Duodenal mucosa (tissue), 2 donors: ENCODE measurements at regions not wholly inside any gene's neighbourhood (a gene's known extent, or its start where the extent isn't known, plus 50 kb on each side); places are given as distances from the start of the nearest gene placed in this dataset.
"Not testable (repeated sequence)": the region's sequence is repeated elsewhere in the genome, so short reads cannot be mapped to it uniquely, and the experiment has no call there.

Source experiments
- H3K27ac ChIP-seq: one replicate; pipeline ENCODE4 v1.7.0; 2013; ENCODE audit warnings: low read depth, low read length
- H3K27me3 ChIP-seq, 2 donors: one replicate each; pipeline ENCODE4 v1.7.0; 2013; ENCODE audit warnings: low read length in 2 of 2, control low read depth in 1 of 2; ENCODE audit not compliant: insufficient read depth in 2 of 2, control insufficient read depth in 1 of 2
- H3K36me3 ChIP-seq, 2 donors: one replicate each; pipeline ENCODE4 v1.7.0; 2013; ENCODE audit warnings: low read length in 2 of 2, control low read depth in 1 of 2; ENCODE audit not compliant: insufficient read depth in 2 of 2, control insufficient read depth in 1 of 2
- H3K4me1 ChIP-seq, 2 donors: one replicate each; pipeline ENCODE4 v1.7.0; 2013; ENCODE audit warnings: low read length in 2 of 2, control low read depth in 1 of 2; ENCODE audit not compliant: insufficient read depth in 2 of 2, control insufficient read depth in 1 of 2
- H3K4me3 ChIP-seq, 2 donors: one replicate each; pipeline ENCODE4 v1.7.0; 2013; ENCODE audit warnings: low read length in 2 of 2, low read depth in 1 of 2
- H3K9ac ChIP-seq, 2 donors: one replicate each; pipeline ENCODE4 v1.7.0; 2013; ENCODE audit warnings: low read length in 2 of 2, low read depth in 1 of 2
- H3K9me3 ChIP-seq, 2 donors: one replicate each; pipeline ENCODE4 v1.7.0; 2013; ENCODE audit warnings: low read length in 2 of 2, control low read depth in 1 of 2; ENCODE audit not compliant: control insufficient read depth in 1 of 2

GRCh38 chr2:58401936-58402335, 160.8 kb upstream of the FANCL start:
- H3K36me3 ChIP-seq: no peaks in the 10 kb centered on the region
- no peaks in the 10 kb centered on the region for H3K4me1 ChIP-seq
- no peak overlapping the region for H3K9ac ChIP-seq
- H3K4me3 ChIP-seq: no peak overlapping the region
- H3K27me3 ChIP-seq: no peaks in the 10 kb centered on the region
- no peak overlapping the region for H3K27ac ChIP-seq
- no peaks in the 10 kb centered on the region for H3K9me3 ChIP-seq

- Histone ChIP-seq H3K9ac (no peak overlapping the region), H3K9me3 (no peaks in the 10 kb centered on the region), H3K4me1 (no peaks in the 10 kb centered on the region), H3K4me3 (no peak overlapping the region), H3K27ac (no peak overlapping the region), H3K27me3 (no peaks in the 10 kb centered on the region), H3K36me3 (no peaks in the 10 kb centered on the region)
These were observed 157.3 kb upstream of the FANCL start for GRCh38 chr2:58398406-58398805.

DNA sequence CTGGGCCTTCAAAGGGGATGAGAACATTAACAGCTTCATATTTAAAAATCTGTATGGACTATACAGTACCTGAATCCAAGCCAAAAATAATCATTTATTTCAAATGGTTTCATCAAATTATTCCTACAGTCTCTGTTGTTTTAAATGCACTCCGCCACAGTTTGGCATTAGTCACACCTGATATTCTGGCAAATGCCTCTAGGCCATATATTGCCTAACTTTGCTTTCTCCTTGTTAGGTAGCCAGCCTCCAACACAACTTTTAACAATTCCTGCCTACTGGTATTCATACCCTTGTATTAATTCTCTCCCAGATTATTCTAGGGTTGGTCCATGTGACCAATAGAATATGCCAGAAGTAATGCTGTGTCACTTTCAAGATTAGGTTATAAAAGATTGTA, 146.6 kb upstream of the FANCL start:
- Histone ChIP-seq H3K9ac (no peak overlapping the region), H3K4me3 (no peak overlapping the region), H3K27ac (no peak overlapping the region), H3K36me3 (no peaks in the 10 kb centered on the region), H3K4me1 (no peaks in the 10 kb centered on the region), H3K27me3 (no peaks in the 10 kb centered on the region), H3K9me3 (no peaks in the 10 kb centered on the region)

- H3K9me3 ChIP-seq, H3K4me1 ChIP-seq, H3K27ac ChIP-seq, H3K36me3 ChIP-seq, H3K9ac ChIP-seq, H3K27me3 ChIP-seq, H3K4me3 ChIP-seq: not testable (repeated sequence)
These were observed 145.8 kb upstream of the FANCL start for GRCh38 chr2:58386904-58387303.

GRCh38 chr2:58378152-58378551, 137.0 kb upstream of the FANCL start:
- H3K4me3 ChIP-seq: no peak overlapping the region
- no peak overlapping the region for H3K9ac ChIP-seq
- H3K27ac ChIP-seq: no peak overlapping the region
- H3K4me1 ChIP-seq: no peaks in the 10 kb centered on the region
- H3K36me3 ChIP-seq: no peaks in the 10 kb centered on the region
- no peaks in the 10 kb centered on the region for H3K9me3 ChIP-seq
- H3K27me3 ChIP-seq: no peaks in the 10 kb centered on the region

GRCh38 chr2:58377181-58377580, 136.1 kb upstream of the FANCL start:
- no peaks in the 10 kb centered on the region for H3K36me3 ChIP-seq
- H3K9ac ChIP-seq: no peak overlapping the region
- H3K4me1 ChIP-seq: no peaks in the 10 kb centered on the region
- no peak overlapping the region for H3K27ac ChIP-seq
- no peak overlapping the region for H3K4me3 ChIP-seq
- H3K9me3 ChIP-seq: no peaks in the 10 kb centered on the region
- H3K27me3 ChIP-seq: no peaks in the 10 kb centered on the region

GRCh38 chr2:58376592-58376991, 135.5 kb upstream of the FANCL start:
- Histone ChIP-seq H3K4me1 (no peaks in the 10 kb centered on the region), H3K9ac (no peak overlapping the region), H3K36me3 (no peaks in the 10 kb centered on the region), H3K27ac (no peak overlapping the region), H3K4me3 (no peak overlapping the region), H3K27me3 (no peaks in the 10 kb centered on the region), H3K9me3 (no peaks in the 10 kb centered on the region)

DNA sequence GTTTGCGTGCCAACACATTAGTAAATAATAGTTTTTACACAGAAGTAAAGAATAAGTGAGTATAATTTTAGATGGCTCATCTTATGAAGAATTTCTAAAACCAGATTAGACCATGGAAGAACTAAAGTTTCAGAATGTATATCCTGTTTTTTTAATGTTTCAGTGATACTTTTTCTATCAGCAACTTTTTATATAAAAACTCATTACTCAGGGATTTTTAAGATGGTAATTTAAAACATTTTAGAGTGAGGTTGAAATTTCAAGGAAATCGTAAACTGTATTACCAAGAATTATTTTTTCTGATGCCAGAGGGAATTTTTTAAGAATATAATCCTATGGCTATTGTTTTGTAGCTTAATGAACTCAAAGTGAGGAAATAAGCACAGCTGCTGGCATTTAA, 128.5 kb upstream of the FANCL start:
- no peak overlapping the region for H3K27ac ChIP-seq
- no peak overlapping the region for H3K4me3 ChIP-seq
- no peaks in the 10 kb centered on the region for H3K9me3 ChIP-seq
- no peak overlapping the region for H3K9ac ChIP-seq
- no peaks in the 10 kb centered on the region for H3K27me3 ChIP-seq
- no peaks in the 10 kb centered on the region for H3K4me1 ChIP-seq
- no peaks in the 10 kb centered on the region for H3K36me3 ChIP-seq

GRCh38 chr2:58364098-58364497, 123.0 kb upstream of the FANCL start:
- H3K9me3 ChIP-seq: no peaks in the 10 kb centered on the region
- H3K36me3 ChIP-seq: no peaks in the 10 kb centered on the region
- no peaks in the 10 kb centered on the region for H3K27me3 ChIP-seq
- no peaks in the 10 kb centered on the region for H3K4me1 ChIP-seq
- H3K4me3 ChIP-seq: no peak overlapping the region
- H3K9ac ChIP-seq: no peak overlapping the region
- H3K27ac ChIP-seq: no peak overlapping the region

DNA sequence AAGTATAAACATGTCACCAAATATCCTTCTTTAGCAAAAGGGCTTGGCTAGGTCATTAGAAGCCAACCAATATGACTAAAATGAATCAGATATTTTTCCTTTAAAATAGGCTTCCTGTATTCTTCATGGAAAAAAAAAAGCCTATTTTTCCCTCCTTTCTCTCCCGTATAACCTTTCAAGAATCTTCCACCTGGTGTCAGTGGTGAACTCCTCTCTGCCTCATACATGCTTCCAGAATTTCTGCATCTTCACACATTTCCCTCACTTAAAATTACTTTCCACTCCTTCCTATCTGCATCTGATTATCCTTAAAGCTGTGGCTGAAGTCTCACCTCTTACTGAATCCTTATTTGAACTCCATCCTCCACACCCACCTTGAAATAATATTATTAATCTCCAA, 116.9 kb upstream of the FANCL start:
- H3K4me1 ChIP-seq: no peaks in the 10 kb centered on the region
- H3K4me3 ChIP-seq: no peak overlapping the region
- H3K9me3 ChIP-seq: no peaks in the 10 kb centered on the region
- H3K27me3 ChIP-seq: no peaks in the 10 kb centered on the region
- no peak overlapping the region for H3K27ac ChIP-seq
- no peak overlapping the region for H3K9ac ChIP-seq
- no peaks in the 10 kb centered on the region for H3K36me3 ChIP-seq

GRCh38 chr2:58357521-58357920, 116.4 kb upstream of the FANCL start:
- Histone ChIP-seq H3K9ac (no peak overlapping the region), H3K27me3 (no peaks in the 10 kb centered on the region), H3K4me1 (no peaks in the 10 kb centered on the region), H3K36me3 (no peaks in the 10 kb centered on the region), H3K9me3 (no peaks in the 10 kb centered on the region), H3K4me3 (no peak overlapping the region), H3K27ac (no peak overlapping the region)
